ENCODE measurements at regions not wholly inside any gene's neighbourhood (a gene's known extent, or its start where the extent isn't known, plus 50 kb on each side); places are given as distances from the start of the nearest gene placed in this dataset.

DNA sequence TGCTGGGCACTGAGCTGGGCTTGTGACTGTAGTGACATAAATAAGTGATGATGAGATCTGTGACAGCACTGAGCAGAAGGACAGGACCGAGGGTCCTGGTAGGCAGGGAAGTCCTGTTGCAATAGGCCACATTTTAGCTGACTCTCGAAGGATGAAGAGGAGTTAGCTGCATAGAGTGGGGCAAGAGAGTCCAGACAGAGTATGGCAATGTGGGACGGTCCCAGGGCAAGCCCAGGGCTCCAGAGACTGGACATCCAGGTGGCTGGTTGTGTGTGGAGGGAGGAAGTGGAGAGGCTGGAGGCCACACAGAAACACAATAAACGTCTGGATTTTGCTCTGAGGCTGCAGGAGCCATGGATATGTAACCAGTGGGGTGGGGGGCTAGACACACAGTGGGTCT is 64.5 kb upstream of the ZNF423 start:
- ATAC-seq: no peak
- H3K4me2 ChIP-seq: no peak overlapping the region
- Mint-ChIP-seq H3K36me3 (ENCODE audit: low read depth) (no peaks in the 10 kb centered on the region), H3K4me3 (no peak overlapping the region), H3K9me3 (no peaks in the 10 kb centered on the region; the same call in 2 of the 3 replicates), H3K27ac (no peak overlapping the region), H3K27me3 (ENCODE audit: insufficient read depth, low read depth, poor library complexity) (peaks cover 20% of the 10 kb centered on the region), H3K4me1 (peaks cover 4% of the 10 kb centered on the region; the same call in 2 of the 3 replicates)
- no peak overlapping the region for H3K4me3 ChIP-seq
- no peaks in the 10 kb centered on the region for H3K79me2 ChIP-seq (replicated peaks; ENCODE audit: insufficient read depth)
- TF ChIP-seq NANOG (IDR thresholded peaks at IDR 0.05; ENCODE audit: borderline replicate concordance) (no peak), REST (IDR thresholded peaks at IDR 0.05; ENCODE audit: unreplicated experiment) (no peak), STAT1 (IDR thresholded peaks at IDR 0.05; ENCODE audit: unreplicated experiment) (no peak)
- TF ChIP-seq, protein P1, sequence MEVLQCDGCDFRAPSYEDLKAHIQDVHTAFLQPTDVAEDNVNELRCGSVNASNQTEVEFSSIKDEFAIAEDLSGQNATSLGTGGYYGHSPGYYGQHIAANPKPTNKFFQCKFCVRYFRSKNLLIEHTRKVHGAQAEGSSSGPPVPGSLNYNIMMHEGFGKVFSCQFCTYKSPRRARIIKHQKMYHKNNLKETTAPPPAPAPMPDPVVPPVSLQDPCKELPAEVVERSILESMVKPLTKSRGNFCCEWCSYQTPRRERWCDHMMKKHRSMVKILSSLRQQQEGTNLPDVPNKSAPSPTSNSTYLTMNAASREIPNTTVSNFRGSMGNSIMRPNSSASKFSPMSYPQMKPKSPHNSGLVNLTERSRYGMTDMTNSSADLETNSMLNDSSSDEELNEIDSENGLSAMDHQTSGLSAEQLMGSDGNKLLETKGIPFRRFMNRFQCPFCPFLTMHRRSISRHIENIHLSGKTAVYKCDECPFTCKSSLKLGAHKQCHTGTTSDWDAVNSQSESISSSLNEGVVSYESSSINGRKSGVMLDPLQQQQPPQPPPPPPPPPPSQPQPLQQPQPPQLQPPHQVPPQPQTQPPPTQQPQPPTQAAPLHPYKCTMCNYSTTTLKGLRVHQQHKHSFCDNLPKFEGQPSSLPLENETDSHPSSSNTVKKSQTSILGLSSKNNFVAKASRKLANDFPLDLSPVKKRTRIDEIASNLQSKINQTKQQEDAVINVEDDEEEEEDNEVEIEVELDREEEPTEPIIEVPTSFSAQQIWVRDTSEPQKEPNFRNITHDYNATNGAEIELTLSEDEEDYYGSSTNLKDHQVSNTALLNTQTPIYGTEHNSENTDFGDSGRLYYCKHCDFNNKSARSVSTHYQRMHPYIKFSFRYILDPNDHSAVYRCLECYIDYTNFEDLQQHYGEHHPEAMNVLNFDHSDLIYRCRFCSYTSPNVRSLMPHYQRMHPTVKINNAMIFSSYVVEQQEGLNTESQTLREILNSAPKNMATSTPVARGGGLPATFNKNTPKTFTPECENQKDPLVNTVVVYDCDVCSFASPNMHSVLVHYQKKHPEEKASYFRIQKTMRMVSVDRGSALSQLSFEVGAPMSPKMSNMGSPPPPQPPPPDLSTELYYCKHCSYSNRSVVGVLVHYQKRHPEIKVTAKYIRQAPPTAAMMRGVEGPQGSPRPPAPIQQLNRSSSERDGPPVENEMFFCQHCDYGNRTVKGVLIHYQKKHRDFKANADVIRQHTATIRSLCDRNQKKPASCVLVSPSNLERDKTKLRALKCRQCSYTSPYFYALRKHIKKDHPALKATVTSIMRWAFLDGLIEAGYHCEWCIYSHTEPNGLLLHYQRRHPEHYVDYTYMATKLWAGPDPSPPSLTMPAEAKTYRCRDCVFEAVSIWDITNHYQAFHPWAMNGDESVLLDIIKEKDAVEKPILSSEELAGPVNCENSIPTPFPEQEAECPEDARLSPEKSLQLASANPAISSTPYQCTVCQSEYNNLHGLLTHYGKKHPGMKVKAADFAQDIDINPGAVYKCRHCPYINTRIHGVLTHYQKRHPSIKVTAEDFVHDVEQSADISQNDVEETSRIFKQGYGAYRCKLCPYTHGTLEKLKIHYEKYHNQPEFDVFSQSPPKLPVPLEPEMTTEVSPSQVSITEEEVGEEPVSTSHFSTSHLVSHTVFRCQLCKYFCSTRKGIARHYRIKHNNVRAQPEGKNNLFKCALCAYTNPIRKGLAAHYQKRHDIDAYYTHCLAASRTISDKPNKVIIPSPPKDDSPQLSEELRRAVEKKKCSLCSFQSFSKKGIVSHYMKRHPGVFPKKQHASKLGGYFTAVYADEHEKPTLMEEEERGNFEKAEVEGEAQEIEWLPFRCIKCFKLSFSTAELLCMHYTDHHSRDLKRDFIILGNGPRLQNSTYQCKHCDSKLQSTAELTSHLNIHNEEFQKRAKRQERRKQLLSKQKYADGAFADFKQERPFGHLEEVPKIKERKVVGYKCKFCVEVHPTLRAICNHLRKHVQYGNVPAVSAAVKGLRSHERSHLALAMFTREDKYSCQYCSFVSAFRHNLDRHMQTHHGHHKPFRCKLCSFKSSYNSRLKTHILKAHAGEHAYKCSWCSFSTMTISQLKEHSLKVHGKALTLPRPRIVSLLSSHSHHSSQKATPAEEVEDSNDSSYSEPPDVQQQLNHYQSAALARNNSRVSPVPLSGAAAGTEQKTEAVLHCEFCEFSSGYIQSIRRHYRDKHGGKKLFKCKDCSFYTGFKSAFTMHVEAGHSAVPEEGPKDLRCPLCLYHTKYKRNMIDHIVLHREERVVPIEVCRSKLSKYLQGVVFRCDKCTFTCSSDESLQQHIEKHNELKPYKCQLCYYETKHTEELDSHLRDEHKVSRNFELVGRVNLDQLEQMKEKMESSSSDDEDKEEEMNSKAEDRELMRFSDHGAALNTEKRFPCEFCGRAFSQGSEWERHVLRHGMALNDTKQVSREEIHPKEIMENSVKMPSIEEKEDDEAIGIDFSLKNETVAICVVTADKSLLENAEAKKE (CRISPR knock-in tag; IDR thresholded peaks at IDR 0.05): no peak
- no peak overlapping the region for H3K27ac ChIP-seq (ENCODE audit: low read depth)
- no peaks in the 10 kb centered on the region for H3K4me1 ChIP-seq (ENCODE audit: insufficient read depth)
- no peaks in the 10 kb centered on the region for H3K27me3 ChIP-seq (ENCODE audit: insufficient read depth)
- H4K20me1 ChIP-seq (replicated peaks; ENCODE audit: insufficient read depth): no peaks in the 10 kb centered on the region
- peaks cover 6% of the 10 kb centered on the region; the same call in 1 of the 2 replicates for H3K9me2 ChIP-seq (ENCODE audit: insufficient read depth)
- no peak overlapping the region for H2AFZ ChIP-seq
- H3F3A ChIP-seq (replicated peaks; ENCODE audit: low read depth): no peaks in the 10 kb centered on the region
- no peaks in the 10 kb centered on the region for H3K36me3 ChIP-seq (ENCODE audit: insufficient read depth)
- DNase-seq (ENCODE audit: low spot score): no peak

All from GM23338 (cell line).